GM21528 (cell line): ENCODE measurements at regions not wholly inside any gene's neighbourhood (a gene's known extent, or its start where the extent isn't known, plus 50 kb on each side); places are given as distances from the start of the nearest gene placed in this dataset.

ENCODE experiments used
- ATAC-seq: cut with Tn5 transposase; IDR thresholded peaks from one replicate; pipeline ENCODE4 v1.9.1; 2021; ENCODE audit warnings: mild to moderate bottlenecking, moderate library complexity; ENCODE audit not compliant: unreplicated experiment, low FRiP score

DNA sequence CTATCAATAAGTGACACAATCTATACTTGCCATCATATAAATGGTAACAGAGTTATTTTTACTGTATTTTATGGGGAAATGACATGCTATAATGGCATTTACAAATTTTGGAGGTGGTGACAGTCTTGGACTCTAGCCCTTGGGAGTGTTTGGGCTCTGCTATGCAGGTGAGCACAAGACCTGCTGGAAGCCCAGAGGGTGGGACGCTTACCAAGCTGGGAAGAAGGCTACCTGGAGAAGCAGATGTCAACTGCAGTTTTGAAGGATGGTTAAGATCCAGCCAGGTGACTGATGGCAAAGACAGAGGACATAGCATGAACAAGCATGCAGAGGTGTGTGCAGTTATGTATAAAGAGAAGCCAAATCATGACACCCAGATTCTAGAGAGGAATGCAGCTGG, 346.9 kb downstream of the MYCN start:
- no peak for ATAC-seq

GRCh38 chr2:16285813-16286510, 345.6 kb downstream of the MYCN start:
- no peak for ATAC-seq

DNA sequence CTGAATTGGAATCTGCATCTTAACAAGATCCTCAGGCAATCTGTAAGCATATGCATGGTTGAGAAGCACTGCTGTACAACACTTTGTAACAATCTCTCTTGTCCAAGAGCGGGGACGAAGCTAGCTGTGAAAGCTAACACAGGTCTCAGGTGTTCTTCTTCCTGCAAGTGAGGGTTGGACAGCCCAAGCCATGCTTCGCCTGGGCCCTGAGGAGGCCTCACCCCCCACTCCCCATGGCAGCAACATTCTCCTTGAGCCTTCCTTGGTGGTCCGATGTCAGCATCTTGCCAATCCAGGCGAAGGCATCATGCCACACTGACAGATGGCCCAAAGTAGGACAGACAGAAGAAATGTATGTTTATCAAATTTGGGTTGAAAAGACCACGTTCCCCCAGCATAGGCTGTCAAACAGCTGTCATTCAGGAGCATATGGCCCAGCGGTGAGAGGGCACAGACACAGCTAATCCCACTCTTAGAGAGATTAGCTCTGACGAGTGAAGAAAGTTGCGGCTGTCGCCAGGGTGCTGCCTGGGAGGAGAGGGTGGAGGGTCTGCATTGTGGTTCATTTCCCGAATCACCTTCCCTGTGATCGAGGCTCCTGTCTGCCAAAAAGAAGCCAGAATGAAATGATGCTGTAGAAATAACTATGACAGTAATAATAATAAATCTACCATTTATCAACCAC, 344.7 kb downstream of the MYCN start:
- no peak for ATAC-seq

DNA sequence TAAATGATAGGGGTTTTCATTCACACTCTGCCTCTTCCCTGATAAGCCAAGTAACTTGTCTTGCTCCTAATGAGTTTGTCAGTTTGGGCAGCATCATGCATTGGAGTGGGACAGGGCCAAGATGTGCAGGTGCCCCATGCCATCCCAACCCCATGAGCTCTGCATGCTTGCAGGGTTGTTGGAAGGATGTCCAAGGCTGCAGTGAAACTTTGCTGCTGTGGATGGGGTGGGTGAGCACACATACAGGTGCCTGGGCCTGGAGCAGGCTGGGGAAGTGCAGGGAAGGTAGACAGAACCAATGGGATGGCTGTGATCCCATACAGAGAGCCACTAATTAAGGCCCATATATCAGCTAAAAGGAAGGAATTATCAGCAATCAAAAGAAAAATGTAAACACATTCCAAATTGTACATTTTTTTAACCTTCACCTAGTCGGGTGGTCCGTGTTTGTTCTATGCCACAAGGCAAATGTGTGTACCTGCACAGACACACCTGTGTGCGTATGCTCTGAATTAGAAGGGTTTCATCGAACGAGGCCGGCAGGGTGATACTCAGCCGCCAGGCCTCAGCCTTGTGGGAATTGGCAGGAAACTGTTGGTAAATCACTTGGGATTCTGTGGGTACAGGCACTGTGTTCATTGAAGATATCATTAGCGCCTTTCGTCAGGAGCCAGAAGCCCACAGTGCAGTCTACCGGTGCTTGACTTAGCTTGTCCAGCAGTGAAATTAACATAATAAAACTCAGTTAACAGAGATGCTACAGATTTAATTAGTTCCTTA, 342.9 kb downstream of the MYCN start:
- ATAC-seq: no peak

- ATAC-seq: no peak
Observed at GRCh38 chr2:16282511-16282910, 342.2 kb downstream of the MYCN start.

- peak; percentile 74 for ATAC-seq
Observed at GRCh38 chr2:16281451-16282335, 341.3 kb downstream of the MYCN start.

DNA sequence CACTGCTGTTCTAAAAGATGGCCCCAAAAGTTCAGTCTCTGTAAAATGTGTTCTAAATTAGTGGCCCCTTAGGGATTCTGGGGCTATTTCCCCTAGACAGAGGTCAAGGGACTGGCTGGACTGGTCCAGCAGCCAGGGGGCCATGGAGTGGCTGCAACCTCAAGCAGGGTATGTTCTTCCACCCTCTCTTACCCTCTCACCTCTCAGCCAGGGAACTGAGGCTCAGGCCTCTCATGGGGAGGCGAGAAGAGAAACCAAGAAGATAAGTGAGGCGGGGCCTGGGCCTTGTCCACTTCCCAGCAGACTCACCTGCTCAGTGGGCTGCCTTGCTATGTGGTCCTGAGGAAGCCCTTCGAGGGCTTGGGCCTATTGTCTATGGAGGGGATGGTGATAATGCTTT, 339.7 kb downstream of the MYCN start:
- no peak for ATAC-seq

DNA sequence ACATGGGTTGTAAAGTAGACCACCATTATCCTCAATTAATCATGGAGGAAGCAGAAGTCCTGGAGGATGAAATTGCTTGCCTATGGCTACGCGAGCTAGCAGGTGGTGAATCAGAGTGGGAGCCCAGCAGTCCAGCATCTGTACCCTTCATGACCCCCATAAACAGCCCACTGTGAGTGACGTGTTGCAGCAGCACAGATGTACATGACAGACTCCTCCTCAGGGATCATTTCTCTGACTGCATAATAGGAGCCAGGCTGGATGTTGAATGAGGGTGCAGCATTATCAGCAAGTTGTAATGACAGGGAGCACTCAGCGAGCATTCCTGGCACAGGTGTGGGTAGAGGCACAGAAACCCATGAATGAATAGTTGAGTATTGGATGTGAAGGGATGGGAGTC, 339.3 kb downstream of the MYCN start:
- no peak for ATAC-seq

- ATAC-seq: no peak
Observed at GRCh38 chr2:16279201-16279570, 338.8 kb downstream of the MYCN start.

DNA sequence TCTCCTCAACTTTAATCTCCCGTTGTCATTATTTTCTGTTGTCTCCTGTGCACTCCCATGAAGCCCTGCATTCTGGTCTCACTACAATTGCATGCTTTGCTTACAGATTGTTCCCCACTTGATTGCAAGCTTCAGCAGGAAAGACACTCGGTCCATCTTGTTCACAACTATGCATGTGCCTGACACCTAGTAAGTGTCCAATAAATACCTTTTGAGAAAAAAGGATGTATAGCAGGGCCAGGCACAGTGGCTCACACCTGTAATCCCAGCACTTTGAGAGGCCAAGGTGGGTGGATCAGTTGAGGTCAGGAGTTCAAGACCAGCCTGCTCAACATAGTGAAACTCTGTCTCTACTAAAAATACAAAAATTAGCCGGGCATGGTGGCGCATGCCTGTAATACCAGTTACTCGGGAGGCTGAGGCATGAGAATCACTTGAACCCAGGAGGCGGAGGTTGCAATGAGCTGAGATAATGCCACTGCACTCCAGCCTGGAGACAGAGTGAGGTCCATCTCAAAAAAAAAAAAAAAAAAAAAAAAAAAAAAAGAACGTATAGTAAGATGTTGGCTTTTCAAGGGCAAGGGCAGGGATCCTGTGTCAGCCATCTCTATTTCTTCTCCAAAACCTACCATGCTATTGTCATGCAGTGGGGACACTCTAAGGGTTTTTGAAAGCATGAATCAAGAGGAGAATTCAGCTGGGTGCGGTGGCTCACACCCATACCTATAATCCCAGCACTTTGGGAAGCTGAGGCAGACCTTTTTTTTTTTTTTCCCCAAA, 338.3 kb downstream of the MYCN start:
- ATAC-seq: no peak

DNA sequence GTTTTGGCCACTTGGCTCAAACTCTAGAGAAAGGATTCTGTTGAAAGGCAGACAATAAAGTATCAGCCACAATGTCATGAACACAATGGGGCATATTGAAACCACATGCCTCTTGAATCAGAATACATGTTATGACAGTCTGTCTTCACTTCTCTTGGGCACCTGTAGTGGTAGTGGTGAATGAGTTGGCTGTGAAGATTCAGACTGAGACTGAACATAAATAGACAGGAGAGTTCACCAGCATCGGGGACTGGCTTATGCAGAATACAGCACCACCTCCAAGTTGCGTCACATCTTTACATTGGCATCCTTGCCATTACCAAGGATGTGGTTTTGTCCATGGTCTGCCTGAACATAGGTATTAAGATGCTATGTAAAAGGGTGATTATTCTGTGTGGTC, 336.8 kb downstream of the MYCN start:
- no peak for ATAC-seq

DNA sequence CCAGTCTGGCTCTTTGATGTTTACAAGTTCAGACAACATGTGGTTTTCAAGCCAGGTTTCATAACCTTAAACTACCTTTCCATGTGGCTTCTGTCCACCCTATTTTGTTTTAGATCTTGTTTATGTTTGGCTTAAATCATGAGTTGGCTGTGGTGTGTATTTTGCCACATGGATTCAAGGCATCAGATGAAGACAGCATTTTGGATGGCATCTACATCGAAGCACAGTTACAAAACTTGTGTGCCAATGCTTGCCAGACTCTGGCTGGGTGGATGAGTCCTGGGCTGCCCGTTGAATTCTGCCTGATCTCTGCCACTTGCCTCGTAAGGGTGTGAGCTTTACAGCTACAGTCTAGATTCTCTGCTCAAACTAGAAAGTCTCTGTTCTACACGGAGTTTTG, 335.3 kb downstream of the MYCN start:
- no peak for ATAC-seq

DNA sequence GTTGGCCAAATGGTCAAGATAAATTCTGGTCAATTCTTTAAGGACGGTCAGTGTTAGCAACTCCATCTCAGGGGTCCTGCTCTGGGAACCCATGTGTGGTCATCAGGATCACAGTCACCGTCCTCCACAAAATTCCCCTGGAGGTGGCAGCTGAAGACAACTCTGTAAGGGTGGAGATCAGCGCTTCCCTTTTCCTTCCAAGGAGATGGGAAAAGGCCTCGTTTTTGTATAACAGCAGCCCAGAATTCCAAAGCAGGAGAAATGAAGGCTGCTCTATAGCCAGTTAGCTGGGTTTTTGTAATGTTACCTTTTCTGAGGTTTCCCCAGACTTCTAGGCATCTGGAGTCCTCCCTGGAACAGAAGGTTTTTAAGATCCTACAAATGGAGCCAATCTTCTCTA, 334.8 kb downstream of the MYCN start:
- ATAC-seq: no peak

GRCh38 chr2:16273111-16273510, 332.8 kb downstream of the MYCN start:
- no peak for ATAC-seq

GRCh38 chr2:16272038-16272788, 331.9 kb downstream of the MYCN start:
- no peak for ATAC-seq

DNA sequence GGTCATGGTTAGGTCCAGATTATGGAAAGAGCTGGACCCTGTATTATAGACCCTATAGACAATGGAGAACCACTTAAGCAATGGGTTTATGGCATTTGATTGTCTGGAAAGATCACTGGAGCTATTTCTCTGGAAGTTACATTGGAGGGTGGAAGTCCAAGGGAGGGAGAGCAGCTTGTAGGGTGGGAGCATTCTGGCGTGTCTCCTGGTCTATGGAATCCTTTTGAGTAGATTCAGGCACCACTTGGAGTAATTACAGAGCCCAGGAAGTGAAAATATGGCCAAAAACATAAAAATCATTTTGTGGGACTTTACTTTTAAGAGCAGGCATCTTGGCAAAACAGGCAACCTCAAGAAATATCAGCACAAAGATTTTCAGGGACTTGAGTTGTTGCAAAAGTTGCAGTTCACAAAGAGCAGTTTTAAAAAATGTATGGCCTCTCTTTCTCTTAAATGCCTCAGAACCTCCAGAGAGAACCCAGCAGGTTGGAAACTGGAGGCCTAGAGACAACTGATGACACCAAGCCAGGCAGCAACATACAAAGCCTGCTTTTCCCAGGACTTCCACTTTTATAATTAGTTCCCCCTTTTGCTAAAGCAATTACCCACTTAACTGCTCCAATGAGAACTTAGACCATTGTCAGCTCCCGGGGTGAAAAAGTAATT, 331.0 kb downstream of the MYCN start:
- ATAC-seq: no peak

- ATAC-seq: no peak
Observed at GRCh38 chr2:16270441-16270840, 330.1 kb downstream of the MYCN start.

DNA sequence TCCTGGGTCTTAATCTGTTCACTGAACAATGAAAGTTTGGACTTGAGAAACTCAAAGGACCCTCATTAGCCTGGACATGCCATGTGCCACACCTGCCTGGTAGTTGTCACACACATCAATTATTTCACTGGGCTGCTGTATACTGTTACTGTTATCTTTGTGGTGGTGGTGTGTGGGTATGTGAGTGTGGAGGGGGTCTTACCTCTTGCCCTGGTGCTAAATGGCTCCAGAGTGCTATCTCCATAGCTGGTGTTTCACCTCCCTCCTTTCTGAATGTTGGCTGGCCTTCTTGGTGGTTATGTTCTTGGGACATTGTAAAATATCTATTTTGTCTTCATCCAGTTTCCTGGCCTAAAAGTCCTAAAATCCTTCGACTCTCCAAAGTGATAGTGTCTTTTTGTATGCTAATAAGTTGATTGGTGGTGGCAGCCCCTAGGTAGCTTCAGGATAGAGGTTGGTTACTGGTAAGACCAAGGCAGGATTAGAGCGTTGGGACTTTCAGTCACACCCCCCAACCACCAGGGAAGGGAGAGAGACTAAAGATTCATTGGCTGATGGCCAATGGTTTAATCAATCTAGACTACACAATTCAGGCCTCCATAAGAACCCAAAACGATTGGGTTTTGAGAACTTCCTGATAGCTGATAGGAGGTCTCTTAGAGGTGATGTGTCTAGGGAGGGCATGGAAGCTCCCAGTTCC, 328.1 kb downstream of the MYCN start:
- ATAC-seq: no peak
